ENCODE measurements at regions not wholly inside any gene's neighbourhood (a gene's known extent, or its start where the extent isn't known, plus 50 kb on each side); places are given as distances from the start of the nearest gene placed in this dataset.

DNA sequence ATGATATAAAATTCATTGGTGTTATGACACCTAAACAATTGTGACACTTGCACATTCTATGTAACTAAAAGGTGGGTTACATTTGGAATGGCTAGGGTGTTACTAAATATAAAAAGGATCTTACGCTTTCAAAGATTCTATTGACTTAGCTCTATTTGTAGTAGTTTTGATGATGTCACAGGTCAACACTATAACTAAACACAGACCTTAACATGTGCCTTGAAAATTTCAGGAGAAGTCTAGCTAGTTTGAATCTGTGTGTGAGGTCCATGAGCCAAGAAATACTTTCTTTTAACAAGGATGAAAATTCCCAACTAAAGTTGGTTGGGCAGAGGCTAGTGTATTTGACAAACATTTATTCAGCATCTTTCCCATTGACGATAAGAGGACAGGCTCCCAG is 298.0 kb downstream of the GPAT3 start:
- no TSS peak for BruUV-seq (replicated peaks)
- Histone ChIP-seq H3K9me3 (ENCODE audit: control insufficient read depth, insufficient read depth, low read length) (no peaks in the 10 kb centered on the region), H3K4me3 (ENCODE audit: insufficient read depth, low read depth, low read length) (no peak overlapping the region), H3K23ac (ENCODE audit: low read depth, low read length) (no peak overlapping the region), H4K91ac (ENCODE audit: insufficient read depth, low read depth, low read length) (no peak overlapping the region), H3K79me1 (ENCODE audit: low read depth in 1 of 2, low read length in 2 of 2) (no peaks in the 10 kb centered on the region), H3K36me3 (ENCODE audit: control insufficient read depth, insufficient read depth, low read length) (no peaks in the 10 kb centered on the region), H3K56ac (ENCODE audit: extremely low read depth, insufficient read depth, low read length) (no peak overlapping the region), H3K14ac (replicated peaks; ENCODE audit: low read depth, low read length) (no peak overlapping the region), H3K18ac (ENCODE audit: low read depth, low read length) (no peak overlapping the region), H3K9me1 (ENCODE audit: insufficient read depth, low read length) (no peaks in the 10 kb centered on the region), H3K27me3 (ENCODE audit: control insufficient read depth, insufficient read depth, low read length) (no peaks in the 10 kb centered on the region), H2AFZ (replicated peaks; ENCODE audit: low read length, poor library complexity) (no peak overlapping the region), H2BK120ac (ENCODE audit: low read depth, low read length) (no peak overlapping the region), H2AK5ac (ENCODE audit: low read depth, low read length) (no peak overlapping the region), H3K4me2 (ENCODE audit: low read depth, low read length) (no peak overlapping the region), H3K9ac (ENCODE audit: low read depth, low read length) (no peak overlapping the region), H3K4me1 (ENCODE audit: control insufficient read depth, insufficient read depth, low read length) (no peaks in the 10 kb centered on the region), H3K4ac (ENCODE audit: low read depth, low read length) (no peak overlapping the region), H2BK20ac (ENCODE audit: low read depth, low read length) (no peak overlapping the region), H4K20me1 (ENCODE audit: insufficient read depth, low read length) (no peaks in the 10 kb centered on the region), H2BK5ac (ENCODE audit: low read depth, low read length, poor library complexity, severe bottlenecking) (no peak overlapping the region), H2BK15ac (ENCODE audit: low read depth, low read length) (no peak overlapping the region), H4K5ac (ENCODE audit: low read depth, low read length) (no peak overlapping the region), H2AK9ac (replicated peaks; ENCODE audit: low read depth, low read length, poor library complexity) (no peak overlapping the region), H3K27ac (ENCODE audit: insufficient read depth, low read length) (no peak overlapping the region), H4K8ac (ENCODE audit: low read depth in 2 of 2, low read length in 2 of 2) (no peak overlapping the region)
- in situ Hi-C loops (cut with MboI; ENCODE audit: low sequenced_read_pairs) = no loop called here
- ChIA-PET POLR2A (ENCODE audit: unreplicated experiment) (no interaction called here), CTCF (no interaction called here)
- no CpG with 5 or more reads among the region's 2 CpGs for WGBS, 2 experiments (ENCODE audit: extremely low coverage in 2 of 2, insufficient read length in 1 of 2)
- dilution Hi-C loops (cut with HindIII; ENCODE audit: low sequenced_read_pairs, unreplicated experiment) = no loop called here
- ATAC-seq (ENCODE audit: low read depth) = no peak
- TF ChIP-seq RFX5 (IDR thresholded peaks at IDR 0.05; ENCODE audit: low read depth, low read length) (no peak), POLR2A (IDR thresholded peaks at IDR 0.05; ENCODE audit: low read depth, low read length) (no peak), RCOR1 (IDR thresholded peaks at IDR 0.05; ENCODE audit: insufficient replicate concordance, low read length) (no peak), MAZ (IDR thresholded peaks at IDR 0.05; ENCODE audit: borderline replicate concordance, low read depth, low read length) (no peak), MAFK (IDR thresholded peaks at IDR 0.05; ENCODE audit: low read depth, low read length) (no peak), MXI1 (IDR thresholded peaks at IDR 0.05; ENCODE audit: borderline replicate concordance, low read depth, low read length) (no peak), SMC3 (IDR thresholded peaks at IDR 0.05; ENCODE audit: low read depth, low read length) (no peak), FOS (IDR thresholded peaks at IDR 0.05; ENCODE audit: low read depth, low read length) (no peak)
- intact Hi-C loops (cut with micrococcal nuclease) = no loop called here
- DNase-seq = no peak

Data from IMR-90 (cell line).